HepG2 (cell line): ENCODE measurements at regions not wholly inside any gene's neighbourhood (a gene's known extent, or its start where the extent isn't known, plus 50 kb on each side); places are given as distances from the start of the nearest gene placed in this dataset.

Source experiments
- ATAC-seq: fragments of 200-7000 bp; cut with Tn5 transposase; 3 replicates; pipeline ENCODE4 v1.9.1; 2020; ENCODE audit warnings: mild to moderate bottlenecking, moderate library complexity
- BruUV-seq: library from RNA; stranded (reverse); fragments of 400-500 nt; replicated peaks from 2 replicates; lab custom pipeline; 2021; lab: Mats Ljungman, UMichigan
- CTCF ChIA-PET: fragments of 300-600 bp; formaldehyde crosslinking; extraction: SDS; loops from one replicate; lab custom pipeline; 2021; ENCODE audit warnings: low total read pairs, inconsistent platforms, low intra/inter-chr PET ratio; lab: Yijun Ruan, JAX
- POLR2A ChIA-PET: fragments of 350-600 bp; sonication (Branson Sonifier 250); formaldehyde crosslinking; loops from one replicate; lab custom pipeline; 2020; ENCODE audit warnings: antibody characterized with exemption, inconsistent platforms; lab: Yijun Ruan, JAX
- DNase-seq: peaks from one replicate; pipeline ENCODE4 v3.0.0-alpha.2; 2015; ENCODE audit warnings: low spot score
- FAIRE-seq: peaks from 3 replicates; lab custom pipeline; 2011; peaks lifted over from hg19 to GRCh38; lab: Jason Lieb, UNC
- H2AFZ ChIP-seq: one replicate; pipeline ENCODE4 v1.6.1; 2011; ENCODE audit warnings: low read length, inconsistent platforms
- H3K27ac ChIP-seq: fragments of 300-600 bp; 3 replicates; pipeline ENCODE4 v1.8.0; 2011; ENCODE audit warnings: mixed run types, mild to moderate bottlenecking, mixed read lengths, low read length, inconsistent platforms; ENCODE audit not compliant: insufficient read depth; ENCODE audit errors: extremely low read length
- H3K27me3 ChIP-seq, 2 experiments: fragments of 200-600 bp in 1 of 2; 2 replicates in 1 of 2; 3 replicates in 1 of 2; pipeline versions ENCODE4 v1.6.0 to v1.8.0; 2011; ENCODE audit warnings: low read length in 2 of 2, mild to moderate bottlenecking in 2 of 2, moderate library complexity in 2 of 2, inconsistent platforms in 1 of 2; ENCODE audit not compliant: insufficient read depth in 2 of 2, control insufficient read depth in 1 of 2
- H3K36me3 ChIP-seq, 2 experiments: fragments of 200-600 bp in 1 of 2; replicated peaks in 1 of 2; 2 replicates in 1 of 2; 3 replicates in 1 of 2; pipeline versions ENCODE4 v1.5.1 to v1.8.0; 2011; ENCODE audit warnings: low read length in 2 of 2, inconsistent platforms in 1 of 2; ENCODE audit not compliant: insufficient read depth in 2 of 2, control insufficient read depth in 1 of 2
- H3K4me1 ChIP-seq: 2 replicates; pipeline ENCODE4 v1.5.1; 2012; ENCODE audit warnings: low read length, inconsistent platforms; ENCODE audit not compliant: insufficient read depth
- H3K4me2 ChIP-seq: 2 replicates; pipeline ENCODE4 v1.6.0; 2011; ENCODE audit warnings: low read depth, low read length, inconsistent platforms
- H3K4me3 ChIP-seq, 3 experiments: fragments of 200-600 bp in 1 of 3; sonication (generic), shearing (Covaris generic) in 1 of 3; replicated peaks in 1 of 3; 2 replicates each; pipeline ENCODE4 v1.5.1; 2011 to 2016; ENCODE audit warnings: low read length in 3 of 3, inconsistent platforms in 2 of 3, low read depth in 2 of 3, mild to moderate bottlenecking in 2 of 3, control low read depth in 1 of 3, mixed read lengths in 1 of 3; ENCODE audit not compliant: insufficient read depth in 1 of 3
- H3K79me2 ChIP-seq: one replicate; pipeline ENCODE4 v1.6.1; 2011; ENCODE audit warnings: low read length, inconsistent platforms; ENCODE audit not compliant: insufficient read depth
- H3K9ac ChIP-seq: 2 replicates; pipeline ENCODE4 v1.6.0; 2011; ENCODE audit warnings: mild to moderate bottlenecking, low read depth, low read length, inconsistent platforms; ENCODE audit not compliant: insufficient read depth
- H3K9me3 ChIP-seq: 2 replicates; pipeline ENCODE4 v1.5.1; 2012; ENCODE audit warnings: mild to moderate bottlenecking, low read length
- H4K20me1 ChIP-seq: 2 replicates; pipeline ENCODE4 v1.6.0; 2011; ENCODE audit warnings: inconsistent platforms, mild to moderate bottlenecking, low read length, moderate library complexity; ENCODE audit not compliant: insufficient read depth
- DMAP1 ChIP-seq: IDR thresholded peaks from 2 replicates; pipeline ENCODE4 v1.6.1; 2016
- JARID2 ChIP-seq: sonication (generic); formaldehyde crosslinking; IDR thresholded peaks from 2 replicates; pipeline ENCODE4 v1.8.1; 2023; ENCODE audit warnings: missing genetic modification reagents, inconsistent platforms; ENCODE audit not compliant: insufficient replicate concordance
- KDM4B ChIP-seq: sonication (generic); formaldehyde crosslinking; IDR thresholded peaks from 2 replicates; pipeline ENCODE4 v1.4.0; 2020; ENCODE audit warnings: missing genetic modification reagents
- ZNF430 ChIP-seq: sonication (generic); formaldehyde crosslinking; IDR thresholded peaks from 2 replicates; pipeline ENCODE4 v1.9.0; 2021; ENCODE audit warnings: mild to moderate bottlenecking, missing genetic modification reagents
- WGBS: methylation state at CpG from one replicate; pipeline ENCODE4 v1.1.6; 2017; ENCODE audit warnings: low lambda C conversion rate; 5-methylcytosine and 5-hydroxymethylcytosine counted together
- in situ Hi-C: cut with HindIII; loops from 2 replicates; pipeline ENCODE4 v1.10.0; 2017; ENCODE audit warnings: low pct_unique_long_range_greater_than_20kb; ENCODE audit not compliant: extremely low pct_ligation_motif_present
- intact Hi-C: fragments of 100-400 bp; cut with micrococcal nuclease; formaldehyde crosslinking; loops from one replicate; pipeline ENCODE4 v1.10.0; 2022; ENCODE audit not compliant: unreplicated experiment
- TF ChIP-seq, protein P1 (sequence below): sonication (generic); formaldehyde crosslinking; IDR thresholded peaks from 2 replicates; pipeline ENCODE4 v1.5.1; 2020; ENCODE audit warnings: missing genetic modification reagents, mild to moderate bottlenecking, borderline replicate concordance

DNA sequence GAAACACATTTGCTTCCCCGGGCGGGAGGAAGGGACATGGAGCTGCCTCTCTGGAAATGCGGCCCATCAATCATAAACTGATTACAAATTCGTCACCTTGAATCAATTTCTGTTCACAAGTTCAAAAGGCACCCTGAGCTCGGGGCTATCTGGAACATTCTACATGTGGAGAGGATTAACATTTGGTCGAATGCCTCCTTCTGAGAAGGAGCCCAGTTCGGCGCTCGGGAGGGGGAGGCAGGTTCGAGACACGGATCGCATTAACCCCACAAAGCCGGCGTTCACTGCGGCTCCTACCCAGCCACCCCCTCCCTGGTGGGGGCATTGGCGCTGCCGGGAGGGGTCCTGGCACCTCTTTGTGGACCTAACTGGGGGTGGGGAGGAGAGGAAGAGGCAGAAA is 108.0 kb downstream of the CPZ start:
- peaks cover 10 to 81% of the 10 kb centered on the region in 2 experiments; a peak in 4 of 5 replicates for H3K27me3 ChIP-seq
- WGBS = 33% methylated on average over 15 of the region's 17 CpGs
- TF ChIP-seq, protein P1, sequence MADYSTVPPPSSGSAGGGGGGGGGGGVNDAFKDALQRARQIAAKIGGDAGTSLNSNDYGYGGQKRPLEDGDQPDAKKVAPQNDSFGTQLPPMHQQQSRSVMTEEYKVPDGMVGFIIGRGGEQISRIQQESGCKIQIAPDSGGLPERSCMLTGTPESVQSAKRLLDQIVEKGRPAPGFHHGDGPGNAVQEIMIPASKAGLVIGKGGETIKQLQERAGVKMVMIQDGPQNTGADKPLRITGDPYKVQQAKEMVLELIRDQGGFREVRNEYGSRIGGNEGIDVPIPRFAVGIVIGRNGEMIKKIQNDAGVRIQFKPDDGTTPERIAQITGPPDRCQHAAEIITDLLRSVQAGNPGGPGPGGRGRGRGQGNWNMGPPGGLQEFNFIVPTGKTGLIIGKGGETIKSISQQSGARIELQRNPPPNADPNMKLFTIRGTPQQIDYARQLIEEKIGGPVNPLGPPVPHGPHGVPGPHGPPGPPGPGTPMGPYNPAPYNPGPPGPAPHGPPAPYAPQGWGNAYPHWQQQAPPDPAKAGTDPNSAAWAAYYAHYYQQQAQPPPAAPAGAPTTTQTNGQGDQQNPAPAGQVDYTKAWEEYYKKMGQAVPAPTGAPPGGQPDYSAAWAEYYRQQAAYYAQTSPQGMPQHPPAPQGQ (CRISPR knock-in tag) = no peak
- TF ChIP-seq DMAP1 (CRISPR knock-in tag) (no peak), JARID2 (CRISPR knock-in tag) (no peak), KDM4B (CRISPR knock-in tag) (no peak)
- TF ChIP-seq, all 625 proteins: peak for 0

GRCh38 chr4:8699479-8700145 is 107.0 kb downstream of the CPZ start:
- CTCF ChIA-PET = no interaction called here
- Histone ChIP-seq H3K4me1 (no peaks in the 10 kb centered on the region), H3K27ac (no peak overlapping the region), H4K20me1 (no peaks in the 10 kb centered on the region), H3K9me3 (no peaks in the 10 kb centered on the region), H3K27me3 (peaks cover 12 to 80% of the 10 kb centered on the region in 2 experiments; a peak in 4 of 5 replicates), H3K4me2 (no peak overlapping the region), H2AFZ (no peak overlapping the region), H3K4me3 (no peak overlapping the region), H3K9ac (no peak overlapping the region), H3K79me2 (no peaks in the 10 kb centered on the region), H3K36me3 (no peaks in the 10 kb centered on the region)
- FAIRE-seq (no peak), ATAC-seq (no peak), DNase-seq (no peak)
- intact Hi-C loops = no loop called here
- BruUV-seq = no TSS peak
- TF ChIP-seq ZNF430 (CRISPR knock-in tag) = no peak
- WGBS = 44% methylated on average over 2 of the region's 24 CpGs
- POLR2A ChIA-PET = no interaction called here
- in situ Hi-C loops = no loop called here

More for the DNA sequence above, 108.0 kb downstream of the CPZ start:
- no peak overlapping the region for H2AFZ ChIP-seq
- no peaks in the 10 kb centered on the region for H3K9me3 ChIP-seq
- POLR2A ChIA-PET = no interaction called here
- no peak overlapping the region for H3K4me3 ChIP-seq
- ATAC-seq = no peak
- intact Hi-C loops (no loop called here), in situ Hi-C loops (no loop called here)
- CTCF ChIA-PET = no interaction called here
- H3K36me3 ChIP-seq = no peaks in the 10 kb centered on the region
- H3K4me2 ChIP-seq = no peak overlapping the region
- BruUV-seq = no TSS peak
- H4K20me1 ChIP-seq = no peaks in the 10 kb centered on the region
- H3K9ac ChIP-seq = no peak overlapping the region
- H3K79me2 ChIP-seq = no peaks in the 10 kb centered on the region
- H3K27ac ChIP-seq = no peak overlapping the region
- DNase-seq = no peak
- no peak for FAIRE-seq
- no peaks in the 10 kb centered on the region for H3K4me1 ChIP-seq
